IPS DF 4.7 (cell line): ENCODE measurements at regions not wholly inside any gene's neighbourhood (a gene's known extent, or its start where the extent isn't known, plus 50 kb on each side); places are given as distances from the start of the nearest gene placed in this dataset.

Experiments used
- DNase-seq: peaks from one replicate; pipeline ENCODE4 v3.0.0-alpha.2; 2013; ENCODE audit warnings: low spot score; ENCODE audit errors: extremely low read depth

DNA sequence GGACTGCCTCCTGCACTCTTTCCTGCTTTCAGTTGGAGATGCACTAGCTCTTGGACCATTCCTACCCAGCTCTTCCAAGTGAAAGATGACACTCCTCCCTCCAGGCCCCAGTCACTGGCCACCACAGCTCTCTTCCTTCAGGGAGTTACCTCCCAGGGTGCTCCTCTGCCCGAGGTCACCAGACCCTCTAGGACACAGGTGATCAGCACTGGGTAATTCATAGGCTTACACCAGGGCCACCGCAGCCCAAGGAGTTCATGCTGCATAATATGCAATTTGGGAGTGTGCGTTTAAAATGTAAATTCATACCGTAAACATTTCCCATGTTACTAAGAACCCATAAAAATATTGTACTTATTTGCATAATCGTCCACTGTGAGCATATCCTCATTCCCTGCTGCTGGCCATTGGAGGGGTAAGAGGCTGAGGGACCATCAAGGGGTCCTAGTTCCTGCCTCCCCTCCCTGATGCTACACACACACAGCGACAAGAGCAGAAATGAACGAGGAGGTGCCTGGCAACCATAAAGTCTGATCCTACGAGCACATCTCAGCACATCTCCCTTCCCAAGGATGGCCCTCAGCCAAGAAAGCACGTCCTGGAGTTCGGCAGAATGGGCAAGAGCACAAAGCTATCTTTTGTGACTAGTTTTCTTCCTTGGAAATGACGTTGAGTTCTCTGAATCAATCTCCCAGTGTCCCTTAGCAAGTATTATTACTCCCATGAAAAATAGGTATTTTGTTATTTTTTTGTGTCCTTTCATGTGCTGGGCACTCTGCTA, 222.9 kb upstream of the RAB4A start:
- no peak for DNase-seq

DNA sequence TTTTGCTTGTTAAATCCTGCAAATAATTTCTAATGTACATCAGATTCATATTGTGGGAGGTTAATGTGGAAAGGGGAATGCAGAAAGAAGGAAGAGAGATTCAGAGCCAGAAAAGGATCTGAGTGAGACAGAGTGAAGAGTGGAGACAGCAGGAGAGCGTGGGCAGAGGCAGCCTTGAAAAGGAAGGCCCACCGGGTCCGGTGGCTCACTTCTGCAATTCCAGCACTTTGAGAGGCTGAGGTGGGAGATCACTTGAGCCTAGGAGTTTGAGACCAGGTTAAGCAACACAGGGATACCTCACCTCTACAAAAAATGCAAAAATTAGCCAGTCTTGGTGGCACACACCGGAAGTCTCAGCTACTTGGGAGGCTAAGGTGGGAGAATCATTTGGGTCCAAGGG, 222.0 kb upstream of the RAB4A start:
- DNase-seq, result no peak

DNA sequence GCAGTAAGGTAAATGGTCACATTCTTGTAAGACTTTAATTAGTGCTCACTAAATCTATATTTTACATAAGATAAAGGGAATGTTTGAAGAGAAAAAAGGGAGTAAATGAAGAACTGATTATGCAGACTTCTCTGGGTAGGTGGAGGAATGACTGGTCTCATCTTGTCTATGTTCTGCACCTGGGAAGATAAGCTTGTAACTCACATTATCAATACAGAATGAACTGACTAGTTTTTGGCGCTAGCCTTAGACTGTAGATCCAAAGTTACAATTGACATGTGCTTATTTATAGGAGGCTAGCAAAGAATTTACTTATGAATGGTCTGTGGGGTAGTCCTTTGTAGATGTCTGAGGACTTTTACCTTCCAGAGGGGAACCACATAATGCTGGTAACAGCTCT, 214.9 kb upstream of the RAB4A start:
- DNase-seq, result no peak

DNA sequence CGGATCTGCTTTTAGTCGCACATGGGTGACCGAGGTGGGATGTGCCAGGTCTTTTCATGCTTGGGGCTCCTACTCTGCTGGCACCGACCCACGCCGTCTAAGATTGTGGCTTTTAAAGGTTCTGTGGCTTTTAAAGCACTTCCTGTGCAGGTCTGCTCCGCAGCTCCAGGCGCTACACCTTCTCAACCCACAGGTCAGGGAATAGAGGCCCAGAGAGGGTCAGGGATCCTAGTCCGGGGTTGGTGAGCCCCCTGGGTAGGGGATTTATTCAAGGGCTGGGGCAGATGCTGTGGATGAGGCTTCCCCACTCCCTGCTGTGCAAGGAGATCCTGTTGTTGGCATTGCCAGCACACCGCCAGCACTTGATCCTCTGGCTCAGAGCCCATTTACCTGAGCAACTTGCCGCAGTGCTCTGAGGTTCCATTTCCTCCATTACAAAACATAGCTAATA, 212.8 kb upstream of the RAB4A start:
- no peak for DNase-seq

DNA sequence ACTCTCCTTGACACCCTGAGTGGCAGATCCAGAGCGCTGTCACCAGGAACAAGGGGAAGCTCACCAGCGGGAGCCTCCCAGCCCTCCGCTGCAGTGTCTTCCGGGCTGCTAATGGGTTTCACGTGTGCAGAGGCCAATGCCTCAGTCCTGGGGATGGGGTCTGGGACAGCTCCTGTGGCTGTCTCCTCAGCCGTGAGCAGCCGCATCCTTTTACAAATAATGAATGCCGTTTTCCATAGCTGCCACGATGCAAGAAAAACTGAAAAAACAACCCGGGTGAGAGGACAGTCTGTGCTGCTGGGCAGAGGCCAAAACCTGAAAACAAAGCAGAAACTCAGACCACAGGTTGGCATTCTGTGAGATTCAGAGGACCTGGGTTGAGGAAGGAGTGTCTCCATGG, 212.2 kb upstream of the RAB4A start:
- DNase-seq, result no peak

DNA sequence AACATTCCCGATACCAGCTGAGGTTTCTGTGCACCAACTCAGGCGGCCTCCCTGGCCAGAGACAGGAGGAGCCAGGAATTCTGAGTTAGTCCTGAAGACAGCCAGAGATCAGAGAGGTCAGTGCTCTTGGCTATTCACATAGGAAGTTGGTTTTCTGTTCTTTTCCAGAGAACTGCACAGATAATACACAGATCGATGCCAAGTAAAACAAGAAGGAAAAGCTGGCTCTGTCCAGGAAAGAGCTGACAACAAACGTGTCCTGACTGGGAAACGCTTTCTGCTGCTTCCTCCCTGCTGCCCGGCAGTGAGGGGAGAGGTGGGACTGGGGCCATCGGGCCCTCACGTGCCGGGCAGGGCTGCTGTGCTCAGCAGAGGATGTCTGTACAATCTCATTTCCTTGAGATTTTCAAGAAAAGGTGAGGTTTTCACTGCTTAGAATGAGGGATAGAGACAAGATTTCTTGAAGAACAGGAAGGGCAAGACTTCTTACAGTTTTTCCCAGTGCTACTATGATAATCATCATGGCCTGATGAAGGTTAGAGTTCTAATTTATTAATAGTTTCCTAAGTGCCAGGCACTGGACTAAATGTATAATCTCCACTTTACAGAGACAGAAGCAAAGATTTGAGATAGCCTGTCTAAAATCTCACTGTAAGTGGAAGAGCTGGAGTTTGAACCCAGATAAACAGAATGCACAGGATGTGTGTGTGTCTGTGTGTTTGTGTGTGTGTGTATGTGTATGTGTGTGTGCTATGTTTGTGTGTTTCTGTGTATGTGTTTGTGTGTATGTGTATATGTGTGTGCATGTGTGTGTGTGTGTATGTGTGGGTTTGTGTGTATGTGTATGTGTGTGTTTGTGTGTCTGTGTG, 211.0 kb upstream of the RAB4A start:
- DNase-seq, result no peak

DNA sequence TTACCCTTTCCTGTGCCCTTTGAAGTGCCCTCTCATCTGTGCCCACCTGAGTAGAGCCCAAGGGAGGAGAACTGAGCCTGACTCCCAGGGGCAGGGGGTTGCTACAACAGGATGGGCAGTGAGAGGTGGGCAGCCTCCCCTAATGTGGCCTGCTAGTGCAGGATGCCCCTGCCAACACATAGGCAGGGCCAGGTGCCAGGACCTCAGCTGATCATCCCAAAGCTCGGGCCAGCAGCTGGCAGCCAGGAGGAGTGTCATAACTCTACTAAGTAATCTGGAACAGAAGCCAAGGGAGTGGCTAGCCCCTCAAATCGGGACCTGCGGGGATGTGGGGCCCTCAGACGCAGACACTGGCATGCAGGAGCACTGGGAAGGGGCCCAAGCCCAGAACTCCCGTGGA, 208.8 kb upstream of the RAB4A start:
- DNase-seq, result no peak

DNA sequence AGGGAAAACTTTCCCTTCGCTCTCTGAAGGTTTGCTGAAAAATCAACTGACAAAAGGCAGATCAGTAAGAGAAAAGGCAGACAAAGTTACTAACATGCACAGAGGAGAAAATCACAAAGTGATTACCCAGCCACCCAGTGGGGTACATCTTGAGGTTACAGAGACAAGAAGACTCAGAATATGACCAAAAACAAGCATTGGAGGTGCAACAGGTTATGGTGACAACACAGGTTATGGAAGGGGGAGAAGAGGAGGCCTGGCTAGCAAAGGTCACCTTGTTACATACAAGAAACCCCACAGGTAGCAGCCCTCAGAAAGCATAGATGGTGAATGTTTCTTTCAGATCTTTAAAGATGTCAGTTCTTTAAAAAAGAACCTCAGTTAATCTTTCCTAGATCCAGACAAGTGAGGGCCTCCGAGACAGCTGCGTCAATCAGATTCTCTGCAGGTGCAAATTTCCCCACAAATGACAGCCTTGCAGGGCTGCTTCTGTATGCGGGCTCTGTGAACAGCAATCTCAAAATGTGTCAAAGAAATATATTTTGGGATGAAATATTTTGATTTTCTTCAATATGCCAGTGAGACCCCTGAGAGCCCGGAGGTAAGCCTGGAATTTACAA, 207.6 kb upstream of the RAB4A start:
- DNase-seq, result no peak

DNA sequence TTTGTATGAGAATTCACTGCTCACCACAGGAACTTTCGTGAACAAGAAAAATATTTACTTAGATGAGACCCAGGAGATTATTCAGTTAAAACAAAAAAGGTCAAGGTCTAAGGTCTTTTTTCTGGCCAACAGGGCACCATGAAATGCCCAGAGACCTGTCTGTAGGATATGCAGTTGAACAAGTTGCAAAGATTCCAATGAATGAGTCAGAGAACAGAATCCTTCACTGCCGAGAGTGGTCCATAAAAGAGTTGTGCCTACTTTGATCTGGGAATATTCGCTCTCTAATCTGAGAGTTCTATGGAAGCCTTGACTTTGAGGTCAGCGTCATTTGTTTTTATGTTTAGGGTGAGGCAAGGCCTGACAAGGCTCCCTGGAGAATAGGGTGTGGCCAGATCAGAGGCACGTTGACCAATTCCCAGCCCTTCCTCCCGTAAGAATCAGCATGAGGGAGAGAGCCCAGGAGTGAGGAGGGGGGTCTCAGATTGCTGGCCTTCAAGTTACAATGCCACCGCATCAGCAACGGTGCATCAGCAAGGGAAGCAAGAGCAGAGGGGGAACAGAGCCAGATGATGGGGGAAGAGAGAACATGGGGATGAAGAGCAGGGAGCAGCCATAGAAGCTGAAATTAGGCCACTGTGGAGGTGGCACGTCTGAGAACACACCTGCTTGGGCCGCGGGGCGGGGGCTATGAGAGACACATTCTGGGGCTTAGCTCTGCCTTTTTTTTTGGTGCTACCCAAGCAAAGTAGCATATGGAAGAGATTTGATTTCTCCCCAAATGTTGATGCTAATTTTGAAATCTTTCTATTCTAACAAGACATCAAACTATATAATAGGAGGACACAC, 206.4 kb upstream of the RAB4A start:
- no peak for DNase-seq

DNA sequence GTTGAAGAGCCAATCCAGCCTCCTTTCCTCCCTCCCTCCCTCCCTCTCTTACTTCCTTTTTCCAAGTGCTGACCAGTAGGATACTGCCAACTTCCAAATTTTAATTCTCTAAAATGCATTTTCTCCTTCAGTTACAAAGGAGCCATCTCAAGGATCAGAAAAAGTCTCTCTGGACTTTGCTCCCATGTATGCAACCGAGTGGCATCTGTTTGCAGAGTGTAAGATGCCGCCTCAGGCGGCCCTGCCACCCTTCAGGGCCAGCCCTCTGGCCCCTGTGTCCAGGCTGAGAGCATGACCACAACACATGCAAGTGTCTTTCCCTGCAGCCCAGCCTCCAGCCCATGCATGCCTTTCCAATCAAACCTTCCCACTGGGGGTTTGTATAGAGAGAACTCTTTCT, 205.3 kb upstream of the RAB4A start:
- no peak for DNase-seq

DNA sequence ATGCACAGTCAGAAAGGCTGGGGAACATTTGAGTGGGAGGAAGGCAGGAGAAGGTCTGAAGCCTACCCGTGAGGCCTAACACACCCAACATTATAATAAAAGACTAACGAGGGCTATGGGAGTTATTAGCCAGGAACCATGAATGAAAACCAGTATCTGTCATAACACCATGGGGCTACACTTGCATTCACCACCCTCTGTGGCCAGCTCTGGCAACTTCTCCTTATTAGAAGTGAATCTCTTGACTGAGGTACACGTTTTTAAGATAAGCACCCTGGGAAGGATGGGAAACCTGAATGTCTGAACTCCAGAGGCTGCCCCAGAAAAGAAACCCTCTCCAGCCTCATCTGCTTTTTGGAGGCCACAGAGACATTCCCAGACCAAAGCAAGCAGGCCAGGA, 204.3 kb upstream of the RAB4A start:
- no peak for DNase-seq

DNA sequence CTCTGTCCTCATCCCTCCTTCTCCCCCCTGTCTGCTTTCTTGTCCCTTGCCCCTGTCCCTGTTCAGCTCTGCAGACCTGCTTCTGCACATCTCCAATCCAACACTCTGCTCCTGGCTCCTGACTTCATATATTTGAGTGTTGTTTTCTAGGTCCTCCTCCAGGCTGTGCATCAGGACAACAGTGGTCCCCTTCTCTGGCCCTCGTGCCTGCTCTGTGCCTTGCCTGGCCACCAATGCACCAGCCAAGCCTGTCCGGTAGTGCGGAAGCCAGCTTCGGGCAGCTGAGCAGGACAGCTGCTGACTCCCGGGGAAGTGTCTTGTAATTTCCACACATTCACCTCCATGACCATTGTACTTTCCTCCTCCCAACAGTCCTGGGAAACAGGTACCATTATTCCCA, 203.4 kb upstream of the RAB4A start:
- no peak for DNase-seq

DNA sequence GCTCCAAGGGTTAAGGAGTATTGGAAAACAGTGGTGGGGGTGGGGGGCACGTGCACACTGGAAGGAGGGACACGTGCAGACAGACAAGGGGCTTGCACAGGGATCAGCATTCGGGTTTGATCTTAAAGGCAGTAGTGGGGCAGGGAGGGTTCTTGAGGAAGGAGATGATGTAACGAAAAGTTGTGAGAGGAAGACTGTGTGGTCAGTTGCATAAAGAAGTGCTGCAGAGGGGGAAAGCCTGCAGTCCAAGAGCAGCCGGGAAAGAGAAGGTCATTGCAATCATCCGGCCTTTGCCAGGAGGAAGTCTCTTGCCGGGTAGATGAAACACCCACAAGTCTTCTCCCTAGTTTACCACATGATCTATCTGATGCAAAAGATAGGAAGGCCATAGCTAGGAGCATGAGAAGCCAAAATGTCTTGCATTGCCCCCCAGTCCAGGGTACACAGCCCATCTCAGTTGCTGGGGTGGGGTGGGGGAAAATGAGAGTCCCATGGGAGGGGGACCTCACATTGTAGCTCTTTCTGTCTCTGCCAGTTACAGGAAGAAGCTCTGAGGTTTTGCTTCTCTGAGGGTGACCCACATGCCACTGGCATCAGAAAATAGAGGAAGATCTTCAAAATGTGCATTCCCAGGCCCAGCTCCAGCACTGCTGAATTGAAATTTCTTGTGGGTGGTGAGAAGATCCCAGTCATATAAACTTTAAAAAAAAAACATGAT, 202.5 kb upstream of the RAB4A start:
- DNase-seq, result no peak

DNA sequence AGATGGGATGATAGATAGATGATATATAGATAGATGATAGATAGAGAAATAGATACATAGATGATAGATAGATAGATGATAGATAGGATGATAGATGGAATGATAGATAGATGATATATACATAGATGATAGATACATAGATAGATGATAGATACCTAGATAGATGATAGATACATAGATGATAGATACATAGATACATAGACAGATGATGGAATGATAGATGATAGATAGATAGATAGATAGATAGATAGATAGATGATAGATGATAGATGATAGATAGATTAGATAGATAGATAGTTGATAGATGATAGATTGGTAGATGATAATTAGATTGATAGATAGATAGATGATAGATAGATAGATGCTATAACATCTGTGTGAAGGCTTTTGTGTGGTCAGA, 201.7 kb upstream of the RAB4A start:
- DNase-seq, result no peak

DNA sequence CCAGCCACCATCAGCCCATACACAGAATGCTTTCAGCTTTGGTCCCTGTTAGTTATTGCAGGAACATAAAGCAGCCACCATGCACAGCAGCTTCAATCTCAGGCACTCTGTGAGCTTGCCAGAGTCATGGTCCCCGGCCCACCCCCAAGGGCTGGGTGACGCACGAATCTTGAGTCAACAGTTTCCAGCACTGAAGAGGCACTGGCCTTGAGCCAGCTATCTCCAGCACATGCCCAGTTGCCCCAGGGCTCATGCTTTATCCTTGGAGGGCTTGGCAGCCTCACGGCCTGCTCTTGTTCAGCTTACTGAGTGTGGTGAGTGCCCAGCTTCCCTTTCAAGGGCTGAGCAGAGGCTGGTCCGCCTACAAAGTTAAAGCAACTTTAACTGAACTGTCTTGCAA, 200.7 kb upstream of the RAB4A start:
- DNase-seq, result no peak

DNA sequence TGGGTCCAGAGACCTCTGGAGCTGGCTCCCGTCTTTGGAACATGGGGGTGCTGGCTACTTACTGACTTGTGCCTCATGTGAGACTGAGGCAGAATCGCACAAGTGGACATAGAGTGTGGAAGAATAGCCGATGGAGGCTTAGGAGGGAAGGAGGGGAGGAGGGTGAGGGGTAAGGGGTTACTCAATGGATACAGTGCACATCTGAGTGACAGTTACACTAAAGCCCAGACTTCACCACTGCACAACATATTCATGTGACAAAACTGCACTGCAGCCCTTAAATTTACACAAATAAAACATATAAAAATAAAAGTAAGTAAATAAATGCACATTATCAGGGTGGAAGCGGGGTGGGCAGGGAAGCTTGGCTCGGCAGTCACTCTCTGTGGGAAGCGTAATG, 197.7 kb upstream of the RAB4A start:
- DNase-seq, result no peak

DNA sequence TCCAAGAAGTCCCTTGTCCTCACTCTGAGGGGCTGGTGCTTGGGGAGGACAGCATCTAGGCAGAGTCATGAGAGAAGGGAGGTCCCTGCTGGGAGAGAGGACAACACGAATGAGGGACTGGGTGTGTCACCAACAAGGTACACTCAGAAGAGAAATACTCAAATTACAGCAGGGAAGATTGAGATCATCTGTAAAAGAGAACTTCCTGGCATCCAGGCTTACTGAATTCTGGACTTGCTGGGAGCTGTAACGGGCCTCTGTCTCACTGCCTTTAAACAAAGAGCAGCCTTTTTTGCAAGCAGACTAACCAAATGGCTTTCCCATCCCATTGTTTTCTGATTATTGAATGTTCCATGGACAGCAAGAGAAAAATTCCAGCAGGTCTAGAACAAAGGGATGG, 195.7 kb upstream of the RAB4A start:
- no peak for DNase-seq

DNA sequence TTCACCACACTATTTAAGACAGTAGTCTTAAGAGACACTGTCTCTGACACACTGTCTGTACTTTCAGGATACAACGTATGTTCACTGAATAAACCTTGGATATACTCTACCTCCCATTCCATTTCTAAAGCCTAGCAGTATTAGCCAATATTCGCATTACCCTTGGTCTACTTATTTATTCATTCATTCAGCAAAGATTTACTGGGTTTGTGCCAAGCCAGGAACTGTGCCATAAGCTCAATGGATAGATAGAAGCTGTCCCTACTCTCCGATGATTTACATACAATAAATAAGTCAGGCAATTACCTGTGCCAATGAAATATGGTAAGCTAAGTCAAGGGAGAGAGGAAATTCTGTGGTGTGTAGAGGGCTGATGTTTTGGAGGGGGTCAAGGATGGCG, 195.2 kb upstream of the RAB4A start:
- no peak for DNase-seq

DNA sequence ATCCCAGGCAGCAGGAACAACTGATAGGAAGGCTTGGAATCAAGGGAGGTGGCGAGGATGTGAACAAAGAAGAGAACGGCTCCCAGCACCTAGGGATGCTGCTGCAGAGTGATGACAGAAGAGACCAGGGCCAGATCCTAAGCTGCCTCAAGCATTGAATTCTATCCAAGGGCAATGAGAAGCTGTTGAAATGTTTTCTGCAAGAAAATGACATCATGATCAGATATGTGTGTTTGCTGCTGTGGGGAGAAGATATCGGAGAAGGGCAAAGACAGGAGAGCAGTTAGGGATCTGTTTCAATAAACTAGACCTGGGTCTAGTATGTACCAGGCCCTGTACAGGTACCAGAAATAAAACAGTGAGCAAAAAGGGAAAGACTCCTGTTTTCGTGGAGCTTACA, 194.7 kb upstream of the RAB4A start:
- DNase-seq, result no peak

DNA sequence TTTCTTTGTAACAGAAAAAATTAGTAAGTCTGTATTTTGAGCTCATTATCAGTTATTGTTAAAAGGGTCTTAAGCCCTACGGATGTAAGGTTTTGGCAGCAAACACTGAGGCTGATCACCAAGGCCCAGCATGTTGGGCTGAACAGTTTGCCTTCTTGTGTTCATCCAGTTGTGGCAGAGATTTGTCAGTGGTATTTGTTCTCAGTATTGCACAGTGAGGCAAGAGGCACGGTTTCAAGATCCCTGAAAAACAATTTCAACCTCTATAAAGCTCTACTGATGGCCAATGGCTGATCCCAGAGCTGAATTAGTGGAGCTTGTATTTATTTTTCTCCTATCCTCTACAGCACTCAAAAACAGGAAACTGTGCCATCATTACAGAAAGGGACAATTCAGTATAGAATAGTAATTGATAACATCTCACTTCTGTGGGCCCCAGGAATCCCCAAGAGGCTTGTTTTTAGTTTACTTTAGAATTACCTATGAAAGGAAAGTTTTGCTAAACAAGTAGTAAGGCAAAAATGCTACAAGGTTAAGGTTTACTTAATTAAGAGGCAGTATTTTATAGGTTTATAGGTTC, 191.8 kb upstream of the RAB4A start:
- no peak for DNase-seq
